GM19240 (cell line): ENCODE measurements at regions not wholly inside any gene's neighbourhood (a gene's known extent, or its start where the extent isn't known, plus 50 kb on each side); places are given as distances from the start of the nearest gene placed in this dataset.

Experiments used
- DNase-seq: peaks from one replicate; pipeline ENCODE4 v3.0.0; 2011; ENCODE audit warnings: low spot score; ENCODE audit not compliant: insufficient read length

DNA sequence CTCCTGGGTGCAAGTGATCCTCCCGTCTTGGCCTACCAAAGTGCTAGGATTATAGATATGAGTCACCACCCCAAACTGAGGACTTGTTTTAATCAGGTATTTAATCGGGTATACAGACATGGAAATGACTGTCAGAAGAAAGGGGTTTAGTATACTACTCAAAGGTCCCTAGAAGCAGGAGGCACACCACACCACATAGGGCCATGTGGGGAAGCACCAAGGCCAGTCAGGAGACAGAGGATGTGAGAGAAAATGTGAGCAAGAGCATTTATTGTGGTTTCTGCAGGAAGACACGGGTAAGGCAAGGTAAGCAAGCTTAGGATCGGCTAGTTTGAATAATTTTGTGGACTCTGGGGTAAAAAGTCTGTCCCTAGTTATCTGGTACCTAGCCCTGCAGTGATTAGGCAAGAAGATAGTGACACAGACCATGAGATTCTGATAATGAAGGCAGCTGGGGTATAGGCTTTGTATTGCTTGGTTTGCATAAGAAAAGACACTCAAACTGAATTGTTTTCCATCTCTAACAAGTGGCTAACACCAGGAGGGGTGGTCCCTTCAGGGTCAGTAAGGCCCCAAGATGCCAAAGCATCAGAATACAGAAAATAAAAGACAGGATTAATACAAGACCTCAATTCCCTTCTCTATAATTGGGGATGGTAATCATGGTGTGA, 408.8 kb upstream of the F9 start:
- no peak for DNase-seq

DNA sequence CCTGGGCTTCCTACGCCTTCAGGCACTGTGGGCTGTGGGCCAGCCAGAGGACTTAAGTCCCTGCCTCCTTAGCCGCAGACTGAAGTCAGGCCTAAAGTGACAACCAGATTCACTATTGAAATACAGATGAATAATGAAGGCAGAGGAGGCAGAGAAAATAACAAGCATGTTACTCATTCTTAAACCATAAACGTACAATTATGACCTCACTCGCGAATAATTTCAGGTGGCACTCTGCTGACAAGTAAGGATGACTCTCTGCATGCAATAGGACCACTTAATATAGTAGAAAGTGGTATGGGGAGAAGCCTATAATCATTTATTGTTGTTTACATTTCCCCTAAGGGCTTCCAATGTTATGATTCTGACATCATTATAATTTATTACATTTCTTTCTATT, 409.2 kb upstream of the FGF13 start:
- no peak for DNase-seq

DNA sequence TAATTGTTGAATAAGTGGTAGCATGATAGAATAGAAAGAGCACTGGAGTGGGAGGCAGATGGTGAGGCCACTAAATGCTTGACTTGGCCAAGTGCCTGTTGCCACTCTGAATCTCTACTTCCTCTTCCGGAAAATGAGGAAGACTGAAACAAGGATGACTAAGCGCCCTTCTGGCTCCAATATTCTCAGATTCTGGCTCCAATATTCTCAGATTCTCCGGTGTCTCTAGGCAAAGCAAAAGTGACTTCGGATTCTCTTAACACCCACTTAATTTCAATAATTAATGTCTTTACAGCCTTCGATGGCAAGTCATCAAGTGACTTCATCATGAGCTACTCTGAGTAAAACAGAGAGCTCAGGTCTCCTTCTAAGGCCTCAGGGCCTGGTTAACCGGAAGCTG, 402.2 kb upstream of the FGF13 start:
- DNase-seq = no peak

DNA sequence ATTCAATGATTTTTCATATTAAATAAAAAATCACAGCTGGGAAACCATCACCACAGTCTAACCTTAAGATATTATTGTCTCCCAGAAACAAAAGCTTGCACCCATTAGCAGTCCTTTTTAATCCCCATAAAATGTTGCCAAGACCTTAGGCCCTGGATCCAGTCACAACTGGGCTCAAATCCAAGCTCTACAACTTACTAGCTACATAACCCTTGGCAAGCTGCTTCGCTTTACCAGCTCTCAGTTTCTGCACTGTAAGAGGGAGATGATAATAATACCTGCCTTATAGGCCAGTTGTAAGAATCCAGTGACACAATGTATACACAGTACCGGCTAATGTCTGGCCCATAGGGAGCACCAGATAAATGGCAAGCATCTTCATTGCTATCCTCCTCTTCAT, 400.9 kb upstream of the FGF13 start:
- no peak for DNase-seq

DNA sequence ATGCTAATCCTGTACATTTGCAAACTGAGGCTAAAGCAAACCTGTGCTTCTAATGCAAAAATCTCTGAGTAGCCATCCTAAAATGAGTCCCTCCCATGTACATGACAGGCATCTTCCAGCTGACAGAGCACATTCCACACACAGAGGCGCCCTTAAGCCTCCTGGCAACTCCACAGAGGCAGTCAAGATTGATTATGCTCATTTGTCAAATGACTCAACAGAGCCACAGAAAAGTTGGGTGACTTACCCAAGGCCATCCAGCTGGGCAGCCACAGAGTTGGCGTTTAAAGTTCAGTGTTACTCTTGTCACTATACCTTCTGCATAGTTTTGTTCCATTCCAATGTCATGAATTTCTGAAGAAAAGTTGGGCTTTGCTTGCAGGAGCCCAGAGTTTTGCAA, 394.6 kb upstream of the FGF13 start:
- DNase-seq = no peak

DNA sequence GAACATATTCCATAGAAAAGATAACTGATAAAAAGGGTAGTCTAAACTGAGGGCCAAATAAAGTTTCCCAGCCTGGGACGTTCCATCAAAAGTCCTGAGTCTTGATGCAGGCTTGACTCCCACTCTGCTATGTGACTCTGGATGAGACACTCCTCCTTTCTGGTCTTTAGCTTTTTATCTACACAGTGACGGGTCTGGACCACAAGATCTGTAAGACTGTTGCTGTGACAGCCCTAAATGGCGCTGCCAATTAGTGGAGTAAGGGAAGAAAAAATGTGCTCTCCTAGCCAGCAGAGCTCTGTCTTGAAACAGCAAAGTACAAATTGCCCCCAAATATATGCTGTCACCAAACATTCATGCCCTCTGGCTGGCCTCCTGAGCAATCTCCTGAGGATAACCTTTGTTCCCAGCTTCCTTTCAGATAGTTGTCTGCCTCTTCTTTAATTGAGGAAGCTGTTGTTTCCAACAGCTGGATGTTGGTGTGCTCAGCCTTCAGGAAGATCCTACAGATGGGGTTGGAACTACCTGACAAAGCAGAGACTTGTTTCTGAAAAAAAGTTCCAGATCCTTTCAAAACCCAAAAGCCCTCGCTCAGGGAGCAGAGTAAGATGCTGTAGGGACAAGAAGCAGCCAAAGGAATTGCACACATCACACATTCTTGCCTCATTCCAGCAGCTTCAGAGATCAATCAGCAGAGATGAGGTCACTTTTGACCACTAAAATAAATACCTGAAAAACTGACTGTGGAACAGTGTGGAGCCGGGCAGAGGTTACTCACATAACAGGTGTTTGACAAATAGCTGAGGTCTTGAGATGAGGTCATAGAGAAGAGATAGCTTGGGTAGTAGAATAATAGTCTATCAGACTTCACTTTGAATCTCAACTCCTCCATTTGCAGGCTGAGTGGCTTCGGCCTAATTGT, 383.4 kb upstream of the FGF13 start:
- DNase-seq = no peak

DNA sequence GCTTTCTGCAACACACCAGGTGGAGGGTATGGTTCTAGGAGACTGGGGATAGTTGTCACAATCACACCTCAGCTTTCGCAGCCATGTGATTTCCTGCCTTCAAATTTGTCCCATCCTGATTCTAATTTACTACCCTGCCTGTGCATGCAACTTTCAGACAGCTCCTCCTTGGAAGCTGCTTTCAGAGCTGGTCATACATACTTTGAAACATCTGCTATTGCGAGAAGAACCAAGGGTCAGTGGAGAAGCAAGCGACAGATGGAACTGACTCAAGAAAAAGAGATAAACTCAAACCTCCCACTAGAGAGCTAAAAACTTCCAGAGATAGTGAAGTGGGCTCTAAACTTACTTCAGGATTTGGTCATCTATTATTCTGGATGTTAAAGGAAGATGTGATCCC, 381.7 kb upstream of the FGF13 start:
- DNase-seq = no peak

DNA sequence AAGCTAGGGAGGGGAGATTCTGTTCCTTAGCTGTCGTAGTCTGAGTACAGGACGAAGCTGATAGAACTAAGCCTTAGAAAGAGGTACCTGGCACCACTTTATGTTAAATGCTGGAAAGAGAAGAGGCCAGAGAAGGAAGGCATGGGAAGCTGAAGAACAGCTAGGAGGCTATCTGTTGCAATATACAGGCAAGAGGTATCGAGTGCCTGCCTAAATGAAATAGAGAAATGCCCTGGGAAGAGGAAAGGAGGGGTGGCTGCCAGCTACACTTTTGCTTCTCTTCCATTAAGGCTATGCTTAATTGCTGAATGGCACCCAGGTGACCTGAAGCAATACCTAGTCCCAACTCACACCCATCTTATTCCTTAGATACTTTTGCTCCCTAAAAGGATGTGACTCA, 380.4 kb upstream of the FGF13 start:
- no peak for DNase-seq

DNA sequence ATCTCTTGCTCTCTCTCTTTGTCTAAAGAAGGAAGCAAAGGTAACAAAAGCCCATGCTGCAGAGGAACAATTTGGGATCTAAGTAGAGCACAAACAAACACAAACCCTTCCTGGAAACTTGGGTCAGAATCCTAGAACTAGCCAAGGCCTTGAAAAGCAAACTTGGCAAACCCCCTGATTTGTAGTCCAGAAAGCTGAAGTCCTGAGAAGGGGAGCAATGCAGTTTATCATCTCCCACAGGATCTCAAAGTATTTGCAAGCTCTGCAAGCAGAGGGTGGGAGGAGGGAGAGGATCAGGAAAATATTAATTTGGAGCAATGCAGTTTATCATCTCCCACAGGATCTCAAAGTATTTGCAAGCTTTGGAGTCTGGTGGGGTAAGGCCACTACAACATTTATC, 379.5 kb upstream of the FGF13 start:
- DNase-seq = no peak

DNA sequence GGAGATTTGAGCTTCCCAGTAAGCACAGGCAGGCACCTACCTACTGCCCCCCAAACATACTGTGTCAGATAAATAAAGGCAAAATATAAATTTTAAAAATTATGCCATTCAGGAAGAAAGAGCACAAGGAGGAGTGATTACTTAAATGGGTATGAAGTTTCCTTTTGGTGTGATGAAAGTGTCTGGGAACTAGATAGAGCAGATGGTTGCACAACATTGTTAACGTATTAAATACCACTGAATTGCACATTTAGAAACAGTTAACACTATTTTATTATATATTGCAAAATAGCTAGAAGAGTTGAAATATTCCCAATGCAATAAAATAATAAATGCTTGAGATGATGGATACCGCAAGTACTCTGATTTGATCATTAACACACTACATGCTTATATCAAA, 374.7 kb upstream of the FGF13 start:
- no peak for DNase-seq

DNA sequence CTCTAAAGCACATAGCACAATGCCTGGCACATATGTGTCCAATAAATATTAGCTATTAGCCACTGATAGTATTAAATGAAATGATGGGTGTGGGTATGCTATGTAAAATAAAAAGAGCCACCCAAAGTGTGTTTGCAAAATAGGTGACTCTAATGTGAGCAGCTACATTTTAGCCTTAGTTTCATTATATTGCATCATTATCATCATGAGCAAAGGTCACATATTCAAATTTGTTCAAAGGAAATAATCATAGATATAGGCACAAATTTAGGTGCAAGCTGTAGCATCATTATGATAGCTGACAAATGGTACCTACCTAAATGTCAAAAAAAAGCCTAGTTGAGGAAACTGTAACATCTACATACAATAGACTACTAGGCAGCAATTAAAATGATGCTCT, 373.9 kb upstream of the FGF13 start:
- DNase-seq = no peak

DNA sequence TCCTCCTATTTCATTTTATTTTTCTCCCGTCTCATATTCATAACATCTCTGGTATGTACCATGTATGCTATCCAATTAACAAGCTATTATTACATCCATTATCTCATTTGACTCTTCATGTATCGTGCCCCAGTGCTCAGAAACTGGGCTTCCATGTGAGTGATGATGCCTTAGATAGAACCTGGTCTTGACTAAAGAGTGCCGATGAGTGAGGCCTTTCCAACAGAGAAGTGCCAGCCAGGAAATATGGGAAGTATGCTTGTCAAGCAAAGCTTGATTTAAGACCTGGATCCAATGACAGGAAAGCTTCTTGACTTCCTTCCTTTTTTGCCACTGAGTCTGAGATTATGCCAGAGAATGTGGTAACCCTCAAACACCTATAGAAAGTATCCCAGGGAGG, 371.7 kb upstream of the FGF13 start:
- no peak for DNase-seq

DNA sequence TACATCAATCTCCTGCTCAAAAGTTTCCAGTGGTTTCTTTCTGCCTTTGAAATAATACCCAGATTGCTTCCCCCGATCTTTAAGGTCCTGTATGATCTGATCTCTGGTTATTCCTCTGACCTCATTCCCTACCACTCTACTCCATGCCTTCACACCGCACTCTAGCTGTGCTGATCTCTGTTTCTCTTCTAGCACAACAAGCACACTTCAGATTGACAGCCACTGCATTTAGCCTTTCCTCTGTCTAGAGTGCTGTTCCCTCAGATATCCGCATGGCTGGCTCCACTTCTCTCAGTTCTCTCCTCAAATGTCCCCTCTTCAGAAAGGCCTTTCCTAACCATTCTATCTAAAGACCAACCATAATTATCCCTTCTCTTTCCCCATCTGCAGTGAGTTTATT, 370.4 kb upstream of the FGF13 start:
- no peak for DNase-seq

DNA sequence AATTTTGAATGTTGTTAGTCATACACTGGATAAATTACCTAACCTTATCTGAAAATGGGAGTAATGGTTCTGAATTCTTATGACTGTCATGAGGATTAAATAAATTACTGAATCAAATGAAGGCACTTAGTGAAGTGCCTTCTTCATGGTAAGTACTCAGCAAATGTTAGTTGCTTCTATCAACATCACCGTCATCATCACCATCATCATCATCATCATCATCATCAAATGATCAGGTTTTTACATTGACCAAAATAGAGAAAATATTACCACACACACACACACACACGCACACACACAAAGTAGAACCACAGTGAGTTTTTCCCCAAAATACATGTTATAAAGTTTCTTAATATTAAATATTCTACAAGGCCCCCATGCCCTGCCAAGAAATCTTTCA, 368.3 kb upstream of the FGF13 start:
- no peak for DNase-seq

DNA sequence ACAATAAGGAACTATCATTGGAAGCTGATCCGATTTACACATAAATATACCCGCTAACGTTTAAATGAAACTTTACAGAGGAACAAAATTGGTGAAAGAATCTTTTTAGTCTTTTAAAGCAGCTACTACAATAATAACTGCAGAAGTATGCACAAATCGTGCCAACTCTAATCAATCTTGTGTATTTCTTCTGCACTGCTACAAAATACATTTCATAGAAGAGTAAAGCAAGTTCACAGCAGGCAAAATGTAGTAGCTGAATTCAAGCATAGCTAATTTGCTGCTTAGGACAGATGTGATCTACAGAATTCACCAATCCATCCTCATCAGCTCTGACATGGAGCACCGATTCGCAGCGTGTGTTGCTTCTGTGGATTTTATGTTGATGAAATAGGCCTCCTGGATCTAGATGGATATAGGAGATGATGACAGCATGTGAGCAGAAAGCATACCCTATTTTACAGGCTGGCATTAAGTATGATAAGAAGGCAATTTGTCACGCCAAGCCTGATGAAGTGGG, 367.3 kb upstream of the FGF13 start:
- DNase-seq = no peak

DNA sequence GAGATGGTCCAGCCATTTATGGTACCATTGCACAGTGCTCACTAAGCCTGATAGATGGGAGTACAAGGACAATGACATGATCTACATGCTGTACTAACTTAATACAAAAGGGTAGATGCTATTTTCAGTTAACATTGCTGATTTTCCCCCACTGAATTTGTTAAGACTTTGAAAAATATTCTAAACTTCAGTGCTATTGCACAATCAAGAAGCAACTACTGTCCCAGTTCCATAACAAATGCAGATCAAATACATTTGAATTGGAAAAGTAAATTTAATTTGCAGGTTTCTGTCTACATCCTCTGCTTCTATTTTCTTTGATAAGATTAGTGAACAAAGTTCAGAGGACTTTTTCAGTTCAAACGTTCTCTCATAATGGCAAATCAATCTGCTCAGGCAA, 366.8 kb upstream of the FGF13 start:
- no peak for DNase-seq

DNA sequence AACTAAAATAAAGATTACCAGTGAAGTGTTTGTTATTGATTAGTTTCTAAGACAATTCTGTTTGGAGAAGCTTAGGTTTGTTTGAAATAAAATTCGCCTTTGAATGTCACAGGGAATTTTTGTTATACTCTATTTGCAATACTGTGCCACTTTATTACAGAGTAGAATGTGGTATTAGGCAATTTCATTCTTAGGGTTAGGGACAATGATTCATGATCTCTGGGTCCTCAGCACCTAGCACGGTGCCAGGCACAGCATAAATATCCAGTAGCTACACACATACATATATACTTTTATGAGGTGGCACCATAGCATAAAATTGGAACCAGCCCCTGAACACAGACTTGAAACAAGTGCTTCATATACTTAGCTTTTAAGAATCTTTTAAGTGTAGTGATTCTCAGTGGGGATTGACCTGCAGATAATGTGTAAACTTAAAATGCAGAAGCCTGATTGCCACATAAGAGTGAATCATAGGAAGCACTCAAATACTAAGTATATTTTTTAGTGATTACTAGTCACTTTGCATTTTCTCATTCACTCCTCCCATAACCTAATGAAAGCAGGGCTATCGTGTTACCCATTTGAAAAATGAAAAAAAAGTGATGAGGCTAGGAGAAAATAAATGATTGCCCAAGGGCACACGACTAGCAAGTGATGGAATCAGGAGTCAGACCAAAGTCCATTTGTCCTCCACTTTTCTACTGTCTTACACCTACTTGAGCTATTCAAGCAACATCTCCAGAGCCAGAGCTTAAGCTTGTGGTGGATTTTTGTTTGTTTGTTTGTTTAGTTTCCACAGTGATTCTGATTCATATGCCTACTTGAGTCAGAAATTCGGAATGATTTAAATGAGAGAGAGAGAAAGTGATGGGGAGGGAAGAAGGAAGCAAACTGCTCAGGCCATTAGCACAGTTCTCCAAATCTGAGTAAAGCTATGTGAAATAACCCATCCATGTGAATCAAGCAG, 366.0 kb upstream of the FGF13 start:
- DNase-seq = no peak

DNA sequence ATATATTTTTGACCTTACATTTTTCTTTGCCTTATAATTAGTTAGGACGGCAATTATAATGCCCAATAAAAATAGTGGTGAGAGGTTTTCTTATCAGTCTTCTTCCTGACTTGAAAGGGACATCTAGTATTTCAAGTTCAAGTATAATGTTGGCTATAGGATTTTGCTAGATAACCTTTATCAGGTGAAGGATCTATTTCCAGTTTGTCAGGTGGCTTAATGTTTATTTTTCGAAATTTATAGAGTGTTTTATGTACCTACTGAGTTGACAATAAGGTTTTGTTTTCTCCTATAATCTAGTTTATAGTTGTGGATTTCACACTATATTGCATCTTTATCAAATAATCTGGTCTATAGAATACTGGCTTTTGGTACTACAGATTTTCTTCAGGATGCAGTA, 351.8 kb upstream of the FGF13 start:
- no peak for DNase-seq

DNA sequence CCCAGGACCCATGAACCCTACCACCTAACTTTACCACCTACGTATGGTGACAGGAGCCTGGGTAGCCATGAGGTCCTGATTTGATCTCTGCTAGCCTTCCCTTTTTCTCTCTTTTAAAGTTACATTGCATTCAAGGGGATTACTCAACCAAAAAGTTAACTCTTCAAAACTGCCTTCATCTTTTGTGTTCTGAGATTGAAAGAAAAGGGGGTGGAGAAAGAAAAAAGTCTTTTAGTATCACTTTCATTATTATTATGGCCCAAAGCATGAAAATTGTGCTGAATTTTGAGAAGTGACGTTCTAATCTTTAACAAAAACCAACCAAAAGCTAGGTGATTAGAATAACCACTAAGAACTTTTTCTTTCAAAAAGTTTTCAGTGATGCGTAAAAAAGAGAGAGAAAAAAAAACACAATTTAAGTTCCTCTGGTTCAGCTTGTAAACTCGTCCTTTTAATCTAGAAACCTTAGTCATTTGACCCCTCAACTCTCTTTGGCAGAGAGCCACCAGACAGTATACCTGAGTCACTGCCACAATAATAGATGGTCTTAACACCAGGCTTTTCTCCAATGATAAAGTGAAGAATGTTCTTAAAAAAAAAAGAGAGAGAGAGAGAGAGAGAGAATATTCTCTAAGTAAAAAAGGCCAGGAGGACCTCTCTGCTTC, 347.4 kb upstream of the FGF13 start:
- DNase-seq = no peak

DNA sequence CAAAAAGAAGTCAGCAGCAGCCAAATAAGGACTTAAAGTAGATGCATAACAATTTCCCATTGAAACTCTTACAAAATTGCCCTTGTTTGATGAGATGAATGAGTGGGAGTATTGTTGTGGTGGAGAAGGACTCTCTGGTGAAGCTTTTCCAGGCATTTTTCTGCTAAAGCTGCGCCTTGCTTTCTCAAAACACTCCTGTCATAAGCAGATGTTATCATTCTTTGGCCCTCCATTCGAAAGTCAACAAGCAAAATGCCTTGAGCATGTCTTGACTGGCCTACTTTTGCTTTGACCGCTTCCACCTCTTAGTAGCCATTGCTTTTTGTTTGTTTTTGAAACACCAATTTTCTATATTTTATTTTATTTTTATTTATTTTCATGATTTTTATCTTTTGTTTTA, 340.9 kb upstream of the FGF13 start:
- no peak for DNase-seq

DNA sequence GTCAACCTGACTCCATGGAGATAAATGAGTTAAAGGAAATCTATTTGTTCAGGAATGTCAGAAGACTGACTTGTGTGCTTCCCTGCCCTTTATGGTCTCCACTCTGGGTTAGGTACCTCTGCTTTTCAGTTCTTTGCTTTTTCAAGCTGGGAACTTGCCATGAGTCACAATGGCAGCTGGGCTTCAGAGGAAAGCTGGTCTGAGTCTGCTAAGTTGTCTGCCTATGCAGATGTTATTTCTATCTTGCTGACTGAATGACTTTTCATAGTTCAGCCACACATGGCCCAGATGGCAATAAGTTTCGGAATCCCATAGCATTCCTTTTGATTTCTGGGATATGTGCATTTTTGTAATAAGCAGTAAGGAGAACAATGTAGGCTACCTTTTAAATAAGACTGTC, 337.9 kb upstream of the FGF13 start:
- DNase-seq = no peak
